B cell (primary cell): ENCODE measurements at regions not wholly inside any gene's neighbourhood (a gene's known extent, or its start where the extent isn't known, plus 50 kb on each side); places are given as distances from the start of the nearest gene placed in this dataset.

Experiments
- ATAC-seq: fragments of 200-7000 bp; cut with Tn5 transposase; one replicate; pipeline ENCODE4 v1.10.0; 2021; ENCODE audit warnings: low read depth, mild to moderate bottlenecking, moderate number of reproducible peaks, moderate library complexity
- CTCF ChIA-PET: fragments of 350-600 bp; sonication (Branson Sonifier 250); formaldehyde crosslinking; loops from one replicate; lab custom pipeline; 2021; ENCODE audit warnings: antibody characterized with exemption, inconsistent platforms; lab: Charles Lee
- POLR2A ChIA-PET: fragments of 350-600 bp; sonication (Branson Sonifier 250); formaldehyde crosslinking; loops from one replicate; lab custom pipeline; 2021; ENCODE audit warnings: antibody characterized with exemption; lab: Charles Lee
- DNase-seq: peaks from one replicate; pipeline ENCODE4 v3.0.0; 2013
- H2AFZ ChIP-seq: 2 replicates; pipeline ENCODE4 v1.6.1; 2012; ENCODE audit warnings: mild to moderate bottlenecking, low read depth, low read length; ENCODE audit not compliant: insufficient read depth, poor library complexity, severe bottlenecking
- H3K27ac ChIP-seq, 2 donors: 1 replicate in 1 of 2; 2 replicates in 1 of 2; pipeline ENCODE4 v1.5.1; 2012 to 2013; ENCODE audit warnings: low read length in 2 of 2, mild to moderate bottlenecking in 2 of 2, moderate library complexity in 1 of 2
- H3K27me3 ChIP-seq, 4 experiments: fragments of 200-600 bp in 1 of 4; sonication (generic) in 1 of 4; replicated peaks in 1 of 4; 1 replicate in 2 of 4; 2 replicates in 2 of 4; pipeline versions ENCODE4 v1.6.1 to v1.7.0; 2013 to 2016; ENCODE audit warnings: low read length in 3 of 4, mild to moderate bottlenecking in 2 of 4, mixed read lengths in 1 of 4, moderate library complexity in 1 of 4; ENCODE audit not compliant: insufficient read depth in 4 of 4, control insufficient read depth in 3 of 4; ENCODE audit errors: control extremely low read depth in 1 of 4
- H3K36me3 ChIP-seq, 2 experiments: replicated peaks in 1 of 2; 1 replicate in 1 of 2; 2 replicates in 1 of 2; pipeline versions ENCODE4 v1.6.1 to v1.7.1; 2013; ENCODE audit warnings: low read length in 1 of 2; ENCODE audit not compliant: insufficient read depth in 2 of 2, control insufficient read depth in 1 of 2; ENCODE audit errors: control extremely low read depth in 1 of 2, extremely low read depth in 1 of 2
- H3K4me1 ChIP-seq, 2 donors: fragments of 200-600 bp in 1 of 2; sonication (generic) in 1 of 2; 1 replicate in 1 of 2; 2 replicates in 1 of 2; pipeline versions ENCODE4 v1.5.1 to v1.6.1; 2013 to 2017; ENCODE audit warnings: low read length in 2 of 2; ENCODE audit not compliant: control insufficient read depth in 2 of 2, insufficient read depth in 2 of 2
- H3K4me2 ChIP-seq: replicated peaks from 2 replicates; pipeline ENCODE3; 2012; ENCODE audit warnings: mild to moderate bottlenecking, low read depth, low read length; ENCODE audit not compliant: poor library complexity, severe bottlenecking
- H3K4me3 ChIP-seq, 5 experiments: fragments of 200-600 bp in 1 of 5; sonication (generic) in 1 of 5; 1 replicate in 3 of 5; 2 replicates in 2 of 5; pipeline versions ENCODE4 v1.5.1 to v1.7.0; 2011 to 2016; ENCODE audit warnings: low read length in 4 of 5, mild to moderate bottlenecking in 4 of 5, low read depth in 2 of 5, control low read depth in 1 of 5, moderate library complexity in 1 of 5; ENCODE audit not compliant: insufficient read depth in 1 of 5; ENCODE audit errors: control extremely low read depth in 1 of 5, extremely low read depth in 1 of 5
- H3K79me2 ChIP-seq: fragments of 200-600 bp; sonication (generic); one replicate; pipeline ENCODE4 v1.6.0; 2016; ENCODE audit warnings: low read length; ENCODE audit not compliant: control insufficient read depth, insufficient read depth
- H3K9ac ChIP-seq: fragments of 200-600 bp; sonication (generic); 2 replicates; pipeline ENCODE4 v1.6.1; 2017; ENCODE audit warnings: mild to moderate bottlenecking, low read length, moderate library complexity
- H3K9me3 ChIP-seq, 3 donors: one replicate each; pipeline versions ENCODE4 v1.6.1 to v1.7.1; 2013; ENCODE audit warnings: low read length in 2 of 3; ENCODE audit not compliant: control insufficient read depth in 2 of 3, insufficient read depth in 1 of 3; ENCODE audit errors: control extremely low read depth in 1 of 3
- H4K20me1 ChIP-seq: 2 replicates; pipeline ENCODE4 v1.6.0; 2012; ENCODE audit warnings: mild to moderate bottlenecking, low read length; ENCODE audit not compliant: insufficient read depth, control insufficient read depth, poor library complexity, severe bottlenecking
- H3K27ac Mint-ChIP-seq: one replicate; pipeline ENCODE4 v1.8.0; 2021; ENCODE audit warnings: mixed read lengths
- H3K27me3 Mint-ChIP-seq: one replicate; pipeline ENCODE4 v1.8.0; 2021; ENCODE audit warnings: mixed read lengths
- H3K4me1 Mint-ChIP-seq: one replicate; pipeline ENCODE4 v1.8.0; 2021; ENCODE audit warnings: mixed read lengths
- H3K4me3 Mint-ChIP-seq: one replicate; pipeline ENCODE4 v1.8.0; 2021; ENCODE audit warnings: mixed read lengths
- H3K9me3 Mint-ChIP-seq: one replicate; pipeline ENCODE4 v1.8.0; 2022; ENCODE audit warnings: mixed read lengths; ENCODE audit not compliant: insufficient read depth
- CTCF ChIP-seq: fragments of 200-600 bp; IDR thresholded peaks from one replicate; pipeline ENCODE4 v1.8.0; 2022; ENCODE audit warnings: antibody characterized with exemption, mild to moderate bottlenecking
- EZH2 ChIP-seq: IDR thresholded peaks from 2 replicates; pipeline ENCODE4 v1.6.1; 2012; ENCODE audit warnings: borderline replicate concordance, low read depth, mild to moderate bottlenecking, moderate library complexity, low read length; ENCODE audit not compliant: insufficient read depth, poor library complexity, severe bottlenecking
- WGBS: methylation state at CpG from one replicate; pipeline ENCODE4 v1.1.5; 2013; ENCODE audit warnings: missing lambda C conversion rate; ENCODE audit not compliant: insufficient coverage; 5-methylcytosine and 5-hydroxymethylcytosine counted together
- intact Hi-C: fragments of 100-400 bp; cut with micrococcal nuclease; formaldehyde crosslinking; loops from one replicate; pipeline ENCODE4 v1.10.0; 2022

GRCh38 chr11:80990885-80991284, 1550.1 kb upstream of the TENM4 start:
- no peak for DNase-seq
- Histone ChIP-seq H3K27ac (no peak overlapping the region), H3K4me1 (no peaks in the 10 kb centered on the region), H3K79me2 (no peaks in the 10 kb centered on the region), H4K20me1 (no peaks in the 10 kb centered on the region), H3K36me3 (no peaks in the 10 kb centered on the region), H3K27me3 (no peaks in the 10 kb centered on the region), H3K4me3 (no peak overlapping the region), H2AFZ (no peak overlapping the region), H3K9ac (no peak overlapping the region), H3K4me2 (no peak overlapping the region), H3K9me3 (no peaks in the 10 kb centered on the region)
- no peak overlapping the region for H3K4me3 Mint-ChIP-seq
- ChIA-PET CTCF (no interaction called here), POLR2A (no interaction called here)
- H3K9me3 Mint-ChIP-seq = no peaks in the 10 kb centered on the region
- no peaks in the 10 kb centered on the region for H3K27me3 Mint-ChIP-seq
- no peak for TF ChIP-seq CTCF
- no peak for TF ChIP-seq EZH2
- no peak overlapping the region for H3K27ac Mint-ChIP-seq
- 100% methylated on average over 1 of the region's 2 CpGs for WGBS
- intact Hi-C loops = no loop called here
- H3K4me1 Mint-ChIP-seq = no peaks in the 10 kb centered on the region
- ATAC-seq = no peak

- POLR2A ChIA-PET = no interaction called here
- Mint-ChIP-seq H3K9me3 (no peaks in the 10 kb centered on the region), H3K4me3 (no peak overlapping the region), H3K27ac (no peak overlapping the region), H3K27me3 (no peaks in the 10 kb centered on the region), H3K4me1 (no peaks in the 10 kb centered on the region)
- TF ChIP-seq EZH2 (no peak), CTCF (no peak)
- Histone ChIP-seq H3K4me3 (no peak overlapping the region), H3K27ac (no peak overlapping the region), H3K9me3 (no peaks in the 10 kb centered on the region), H3K4me1 (no peaks in the 10 kb centered on the region), H3K9ac (no peak overlapping the region), H3K4me2 (no peak overlapping the region), H3K27me3 (no peaks in the 10 kb centered on the region), H2AFZ (no peak overlapping the region), H3K79me2 (no peaks in the 10 kb centered on the region), H4K20me1 (no peaks in the 10 kb centered on the region), H3K36me3 (no peaks in the 10 kb centered on the region)
- no CpG with 5 or more reads among the region's 1 CpG for WGBS
- ATAC-seq (no peak), DNase-seq (no peak)
- intact Hi-C loops = no loop called here
- CTCF ChIA-PET = no interaction called here
Measured at GRCh38 chr11:80987171-80987570, 1546.3 kb upstream of the TENM4 start.
